NB4 (cell line): ENCODE measurements at regions not wholly inside any gene's neighbourhood (a gene's known extent, or its start where the extent isn't known, plus 50 kb on each side); places are given as distances from the start of the nearest gene placed in this dataset.
A peak's percentile ranks its signal among the peaks of the same experiment; 100 is the strongest.

Source experiments
- DNase-seq: peaks from one replicate; pipeline ENCODE4 v3.0.0; 2010; ENCODE audit warnings: low read depth
- H3K4me3 ChIP-seq: one replicate; pipeline ENCODE4 v1.5.1; 2011; ENCODE audit warnings: mild to moderate bottlenecking, low read depth, low read length, moderate library complexity
- CTCF ChIP-seq: IDR thresholded peaks from one replicate; pipeline ENCODE4 v1.5.1; 2012; ENCODE audit warnings: low read depth, low read length
- MAX ChIP-seq: IDR thresholded peaks from 2 replicates; pipeline ENCODE4 v1.6.1; 2011; ENCODE audit warnings: low read depth, low read length
- MYC ChIP-seq: IDR thresholded peaks from 2 replicates; pipeline ENCODE4 v1.6.1; 2011; ENCODE audit warnings: low read depth, low read length
- POLR2A ChIP-seq: IDR thresholded peaks from 2 replicates; pipeline ENCODE4 v1.6.1; 2011; ENCODE audit warnings: mild to moderate bottlenecking; ENCODE audit not compliant: insufficient read length; ENCODE audit errors: extremely low read depth

GRCh38 chr14:103259184-103259583 is 74.9 kb upstream of the EIF5 start:
- H3K4me3 ChIP-seq: no peak overlapping the region
- TF ChIP-seq MAX: no peak
- no peak for TF ChIP-seq MYC
- no peak for DNase-seq

GRCh38 chr14:103259801-103260628 is 74.0 kb upstream of the EIF5 start:
- no peak for DNase-seq
- TF ChIP-seq CTCF (no peak), MYC (no peak), MAX (no peak), POLR2A (no peak)
- H3K4me3 ChIP-seq: peak overlapping the region; percentile 59

- DNase-seq: no peak
- peak overlapping the region; percentile 59 for H3K4me3 ChIP-seq
- TF ChIP-seq POLR2A (no peak), MYC (no peak), CTCF (no peak), MAX (no peak)
Measured at GRCh38 chr14:103260629-103261124, 73.4 kb upstream of the EIF5 start.

GRCh38 chr14:103267226-103267910 is 66.7 kb upstream of the EIF5 start:
- no peak overlapping the region for H3K4me3 ChIP-seq
- no peak for DNase-seq
- TF ChIP-seq POLR2A (no peak), MYC (no peak), CTCF (no peak), MAX (no peak)

GRCh38 chr14:103271189-103271588 is 62.8 kb upstream of the EIF5 start:
- no peak for TF ChIP-seq POLR2A
- no peak for TF ChIP-seq MAX
- no peak for TF ChIP-seq MYC
- no peak for TF ChIP-seq CTCF
- no peak overlapping the region for H3K4me3 ChIP-seq
- no peak for DNase-seq

GRCh38 chr14:103273145-103273744 is 60.8 kb upstream of the EIF5 start:
- TF ChIP-seq CTCF: no peak
- no peak overlapping the region for H3K4me3 ChIP-seq
- DNase-seq: no peak
